ENCODE measurements at regions not wholly inside any gene's neighbourhood (a gene's known extent, or its start where the extent isn't known, plus 50 kb on each side); places are given as distances from the start of the nearest gene placed in this dataset.

DNA sequence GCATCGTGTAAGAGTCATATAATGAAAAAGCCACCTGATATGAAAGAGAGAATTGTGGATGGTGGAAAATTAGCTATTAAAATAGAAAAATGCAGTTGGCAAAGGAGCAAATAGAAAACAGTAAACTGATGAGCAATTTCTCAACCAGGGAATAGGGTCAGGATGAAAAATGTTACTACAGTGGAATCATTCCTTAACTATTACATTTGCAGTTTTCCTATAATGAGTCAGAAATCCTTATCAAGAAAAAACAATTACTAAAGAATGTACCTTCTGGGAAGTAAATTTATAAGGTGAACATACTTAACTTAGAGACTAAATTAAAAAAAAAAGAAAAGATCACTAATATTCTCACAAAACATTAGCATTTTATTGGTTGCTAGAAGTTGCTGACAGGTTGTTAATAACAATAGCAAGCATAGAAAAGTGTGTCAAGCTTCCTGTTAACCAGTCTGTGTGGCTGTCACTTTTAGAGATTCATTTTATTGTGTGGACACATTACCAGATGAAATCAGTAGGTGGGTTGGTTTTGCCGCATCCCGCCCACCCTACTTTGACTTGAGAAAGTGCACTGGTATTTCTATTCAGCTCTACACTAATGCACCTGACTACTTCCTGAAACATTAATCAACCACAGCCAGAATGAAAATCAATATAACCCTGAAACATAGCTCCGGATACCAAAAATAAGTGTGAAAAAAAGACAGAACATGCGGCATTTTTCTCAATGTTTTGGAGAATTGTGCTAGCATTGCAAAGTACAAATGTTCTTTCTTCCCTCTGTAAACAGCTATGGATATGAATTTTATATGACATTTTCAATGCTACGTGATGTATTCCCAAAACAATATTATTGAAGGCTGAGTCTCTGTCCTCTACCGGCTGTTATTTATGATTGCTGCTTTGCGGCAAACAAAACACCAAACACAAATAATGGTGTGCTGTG is 576.7 kb downstream of the SLC16A7 start:
- Histone ChIP-seq H3K9ac (ENCODE audit: low read length) (no peak overlapping the region), H3K27me3 (ENCODE audit: low read depth, low read length) (no peaks in the 10 kb centered on the region), H3K9me3 (ENCODE audit: insufficient read depth, low read length) (no peaks in the 10 kb centered on the region), H2AFZ (ENCODE audit: low read depth, low read length) (no peak overlapping the region), H3K27ac (ENCODE audit: low read length) (no peak overlapping the region), H4K20me1 (ENCODE audit: insufficient read depth, low read length) (no peaks in the 10 kb centered on the region), H3K4me1 (ENCODE audit: low read length) (no peaks in the 10 kb centered on the region), H3K4me2 (ENCODE audit: low read length) (no peak overlapping the region), H3K36me3 (replicated peaks; ENCODE audit: low read depth, low read length) (no peaks in the 10 kb centered on the region), H3K79me2 (ENCODE audit: low read length) (no peaks in the 10 kb centered on the region), H3K4me3 (ENCODE audit: low read length) (no peak overlapping the region)
- TF ChIP-seq, protein P1, sequence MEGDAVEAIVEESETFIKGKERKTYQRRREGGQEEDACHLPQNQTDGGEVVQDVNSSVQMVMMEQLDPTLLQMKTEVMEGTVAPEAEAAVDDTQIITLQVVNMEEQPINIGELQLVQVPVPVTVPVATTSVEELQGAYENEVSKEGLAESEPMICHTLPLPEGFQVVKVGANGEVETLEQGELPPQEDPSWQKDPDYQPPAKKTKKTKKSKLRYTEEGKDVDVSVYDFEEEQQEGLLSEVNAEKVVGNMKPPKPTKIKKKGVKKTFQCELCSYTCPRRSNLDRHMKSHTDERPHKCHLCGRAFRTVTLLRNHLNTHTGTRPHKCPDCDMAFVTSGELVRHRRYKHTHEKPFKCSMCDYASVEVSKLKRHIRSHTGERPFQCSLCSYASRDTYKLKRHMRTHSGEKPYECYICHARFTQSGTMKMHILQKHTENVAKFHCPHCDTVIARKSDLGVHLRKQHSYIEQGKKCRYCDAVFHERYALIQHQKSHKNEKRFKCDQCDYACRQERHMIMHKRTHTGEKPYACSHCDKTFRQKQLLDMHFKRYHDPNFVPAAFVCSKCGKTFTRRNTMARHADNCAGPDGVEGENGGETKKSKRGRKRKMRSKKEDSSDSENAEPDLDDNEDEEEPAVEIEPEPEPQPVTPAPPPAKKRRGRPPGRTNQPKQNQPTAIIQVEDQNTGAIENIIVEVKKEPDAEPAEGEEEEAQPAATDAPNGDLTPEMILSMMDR (IDR thresholded peaks at IDR 0.05; ENCODE audit: low read depth, low read length), result no peak

DNA sequence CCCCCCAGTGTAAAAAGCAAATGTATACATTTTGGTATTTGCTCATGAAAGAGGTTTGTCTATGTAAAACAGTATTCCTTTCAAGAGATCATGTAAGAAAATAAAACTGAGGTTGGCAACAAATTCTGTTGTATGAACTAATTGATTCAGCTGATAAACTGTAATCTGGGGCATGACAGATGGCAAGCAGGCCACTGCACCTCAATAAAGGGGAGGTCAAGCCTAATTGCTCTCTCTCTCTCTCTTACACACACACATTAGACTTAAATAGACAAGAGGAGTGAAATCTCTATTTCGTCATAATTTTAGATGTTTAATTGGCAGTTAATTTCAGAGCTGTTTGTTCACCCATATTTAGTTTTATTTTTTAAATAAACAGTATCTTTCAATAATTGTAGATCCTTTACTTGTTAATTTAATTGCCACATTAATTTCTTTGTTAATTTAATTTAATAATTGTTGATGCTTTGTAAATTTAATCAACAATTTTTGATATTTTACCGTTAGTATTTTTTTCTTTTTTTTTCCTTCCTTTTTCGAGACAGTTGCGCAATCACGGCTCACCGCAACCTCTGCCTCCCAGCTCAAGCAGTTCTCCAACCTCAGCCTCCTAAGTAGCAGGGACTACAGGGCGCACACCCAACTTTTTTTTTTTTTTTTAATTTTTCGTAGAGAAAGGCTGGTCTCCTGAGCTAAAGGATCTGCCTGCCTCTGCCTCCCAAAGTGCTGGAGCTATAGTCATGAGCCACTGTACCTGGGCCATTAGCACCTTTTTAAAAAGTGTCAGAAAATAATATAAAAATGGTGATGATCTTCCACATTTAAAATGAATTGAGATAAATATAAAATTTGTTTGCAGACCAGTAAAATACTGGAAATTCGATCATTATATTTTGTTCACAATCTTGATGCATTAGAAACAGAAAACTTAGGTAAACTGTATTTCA is 577.7 kb downstream of the SLC16A7 start:
- Histone ChIP-seq H3K27ac (ENCODE audit: low read length) (no peak overlapping the region), H2AFZ (ENCODE audit: low read depth, low read length) (no peak overlapping the region), H3K27me3 (ENCODE audit: low read depth, low read length) (no peaks in the 10 kb centered on the region), H3K4me3 (ENCODE audit: low read length) (no peak overlapping the region), H3K9ac (ENCODE audit: low read length) (no peak overlapping the region), H3K4me1 (ENCODE audit: low read length) (no peaks in the 10 kb centered on the region), H3K4me2 (ENCODE audit: low read length) (no peak overlapping the region), H4K20me1 (ENCODE audit: insufficient read depth, low read length) (no peaks in the 10 kb centered on the region), H3K9me3 (ENCODE audit: insufficient read depth, low read length) (no peaks in the 10 kb centered on the region), H3K79me2 (ENCODE audit: low read length) (no peaks in the 10 kb centered on the region), H3K36me3 (replicated peaks; ENCODE audit: low read depth, low read length) (no peaks in the 10 kb centered on the region)
- TF ChIP-seq EZH2phosphoT487 (IDR thresholded peaks at IDR 0.05; ENCODE audit: low read depth), result no peak
- TF ChIP-seq, protein P1 (IDR thresholded peaks at IDR 0.05; ENCODE audit: low read depth, low read length), result no peak

DNA sequence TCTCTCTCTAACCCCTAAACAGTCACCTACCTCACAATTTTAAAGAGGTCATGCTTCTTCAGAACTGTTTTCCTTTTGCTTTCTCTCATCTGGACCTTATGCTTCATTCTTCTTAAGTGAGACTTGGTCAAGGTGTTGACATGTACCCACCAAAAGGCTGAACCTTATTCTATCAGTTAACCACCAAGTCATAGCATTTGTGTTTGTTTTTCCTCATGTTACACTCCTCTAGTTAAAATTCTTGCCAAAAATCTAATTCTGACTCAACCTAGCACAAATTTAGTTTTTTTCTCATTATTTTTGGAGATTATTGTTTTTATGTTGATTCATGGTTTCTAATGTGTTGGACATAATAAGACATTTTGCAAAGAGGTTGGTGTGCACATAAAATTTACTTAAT is 578.6 kb downstream of the SLC16A7 start:
- Histone ChIP-seq H3K4me3 (ENCODE audit: low read length) (no peak overlapping the region), H3K4me1 (ENCODE audit: low read length) (no peaks in the 10 kb centered on the region), H3K27me3 (ENCODE audit: low read depth, low read length) (no peaks in the 10 kb centered on the region), H3K4me2 (ENCODE audit: low read length) (no peak overlapping the region), H3K27ac (ENCODE audit: low read length) (no peak overlapping the region), H4K20me1 (ENCODE audit: insufficient read depth, low read length) (no peaks in the 10 kb centered on the region), H3K36me3 (replicated peaks; ENCODE audit: low read depth, low read length) (no peaks in the 10 kb centered on the region), H2AFZ (ENCODE audit: low read depth, low read length) (no peak overlapping the region), H3K79me2 (ENCODE audit: low read length) (no peaks in the 10 kb centered on the region), H3K9ac (ENCODE audit: low read length) (no peak overlapping the region), H3K9me3 (ENCODE audit: insufficient read depth, low read length) (no peaks in the 10 kb centered on the region)
- TF ChIP-seq, protein P1 (IDR thresholded peaks at IDR 0.05; ENCODE audit: low read depth, low read length), result no peak

DNA sequence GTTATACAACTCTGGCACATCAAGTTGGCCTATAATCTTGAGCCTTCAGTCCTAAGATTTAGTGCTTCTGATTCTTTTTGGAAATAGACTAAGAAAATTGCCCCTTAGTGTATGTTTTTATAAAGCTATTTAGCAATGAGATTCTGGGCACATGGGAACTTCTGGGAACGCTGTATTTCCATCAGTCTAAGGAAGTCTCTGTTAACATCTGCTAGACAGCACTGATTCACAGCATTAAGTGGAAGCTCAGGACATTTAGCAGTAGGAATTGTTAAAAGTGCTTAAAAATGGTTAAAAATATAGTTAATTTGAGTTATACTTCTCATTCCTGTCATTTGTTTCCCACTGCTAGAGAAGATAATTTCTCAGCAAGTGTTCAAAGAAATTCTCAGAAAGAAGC is 579.1 kb downstream of the SLC16A7 start:
- Histone ChIP-seq H2AFZ (ENCODE audit: low read depth, low read length) (no peak overlapping the region), H3K4me2 (ENCODE audit: low read length) (no peak overlapping the region), H3K27ac (ENCODE audit: low read length) (no peak overlapping the region), H3K4me3 (ENCODE audit: low read length) (no peak overlapping the region), H3K36me3 (replicated peaks; ENCODE audit: low read depth, low read length) (no peaks in the 10 kb centered on the region), H3K9me3 (ENCODE audit: insufficient read depth, low read length) (no peaks in the 10 kb centered on the region), H3K27me3 (ENCODE audit: low read depth, low read length) (no peaks in the 10 kb centered on the region), H3K9ac (ENCODE audit: low read length) (no peak overlapping the region), H3K79me2 (ENCODE audit: low read length) (no peaks in the 10 kb centered on the region), H4K20me1 (ENCODE audit: insufficient read depth, low read length) (no peaks in the 10 kb centered on the region), H3K4me1 (ENCODE audit: low read length) (no peaks in the 10 kb centered on the region)
- TF ChIP-seq, protein P1 (IDR thresholded peaks at IDR 0.05; ENCODE audit: low read depth, low read length), result no peak
- no peak for TF ChIP-seq EZH2phosphoT487 (IDR thresholded peaks at IDR 0.05; ENCODE audit: low read depth)

Measured in OCI-LY3 (cell line).